HFFc6 (cell line): ENCODE measurements at regions not wholly inside any gene's neighbourhood (a gene's known extent, or its start where the extent isn't known, plus 50 kb on each side); places are given as distances from the start of the nearest gene placed in this dataset.

Source experiments
- DNase-seq: peaks from one replicate; pipeline ENCODE4 v3.0.0-alpha.2; 2018
- H3K27ac Mint-ChIP-seq: 2 replicates; pipeline ENCODE4 v1.8.0; 2020; ENCODE audit warnings: mild to moderate bottlenecking, mixed read lengths
- H3K27me3 Mint-ChIP-seq: 2 replicates; pipeline ENCODE4 v1.8.0; 2021; ENCODE audit warnings: mild to moderate bottlenecking, moderate library complexity, mixed read lengths; ENCODE audit not compliant: insufficient read depth
- H3K36me3 Mint-ChIP-seq: 2 replicates; pipeline ENCODE4 v1.8.0; 2021; ENCODE audit warnings: low read depth, mixed read lengths
- H3K4me1 Mint-ChIP-seq: 2 replicates; pipeline ENCODE4 v1.8.0; 2020; ENCODE audit warnings: low read depth, mixed read lengths
- H3K4me3 Mint-ChIP-seq: 2 replicates; pipeline ENCODE4 v1.8.0; 2020; ENCODE audit warnings: mild to moderate bottlenecking, moderate library complexity, mixed read lengths
- H3K9me3 Mint-ChIP-seq: 2 replicates; pipeline ENCODE4 v1.8.0; 2020; ENCODE audit warnings: mild to moderate bottlenecking, mixed read lengths
- CTCF ChIP-seq: fragments of 200-600 bp; sonication (generic); IDR thresholded peaks from 2 replicates; pipeline ENCODE4 v1.5.0; 2021; ENCODE audit warnings: antibody characterized with exemption, mild to moderate bottlenecking

- no peak for TF ChIP-seq CTCF
- H3K9me3 Mint-ChIP-seq: no peaks in the 10 kb centered on the region
- no peaks in the 10 kb centered on the region for H3K4me1 Mint-ChIP-seq
- no peak overlapping the region for H3K4me3 Mint-ChIP-seq
- H3K27ac Mint-ChIP-seq: no peak overlapping the region
- peaks cover 5% of the 10 kb centered on the region for H3K27me3 Mint-ChIP-seq
- no peaks in the 10 kb centered on the region for H3K36me3 Mint-ChIP-seq
- no peak for DNase-seq
Observed at GRCh38 chr6:22845467-22845866, 276.1 kb downstream of the HDGFL1 start.

GRCh38 chr6:22848121-22848520 lies 278.8 kb downstream of the HDGFL1 start:
- H3K36me3 Mint-ChIP-seq: no peaks in the 10 kb centered on the region
- H3K27ac Mint-ChIP-seq: no peak overlapping the region
- no peaks in the 10 kb centered on the region for H3K9me3 Mint-ChIP-seq
- DNase-seq: no peak
- H3K27me3 Mint-ChIP-seq: peaks cover 5% of the 10 kb centered on the region
- H3K4me1 Mint-ChIP-seq: no peaks in the 10 kb centered on the region
- H3K4me3 Mint-ChIP-seq: no peak overlapping the region
- no peak for TF ChIP-seq CTCF

DNA sequence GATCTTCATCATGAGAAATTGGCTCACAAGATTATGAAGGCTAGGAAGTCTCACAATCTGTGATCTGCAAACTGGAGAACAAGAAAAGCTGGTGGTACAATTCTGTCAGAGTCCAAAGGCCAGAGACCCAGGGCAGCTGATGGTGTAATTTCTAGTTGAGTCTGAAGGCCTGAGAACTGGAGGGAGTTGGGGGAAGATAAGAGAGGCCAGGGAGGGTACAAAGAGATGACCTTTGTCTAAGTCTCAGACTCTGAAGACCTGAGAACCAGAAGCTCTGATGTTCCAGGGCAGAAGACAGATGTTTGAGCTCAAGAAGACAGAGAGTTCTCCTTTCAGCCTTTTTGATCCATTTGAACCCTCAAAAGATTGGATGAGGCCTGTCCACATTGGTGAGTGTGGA lies 280.6 kb downstream of the HDGFL1 start:
- TF ChIP-seq CTCF: no peak
- Mint-ChIP-seq H3K36me3 (no peaks in the 10 kb centered on the region), H3K4me3 (no peak overlapping the region), H3K9me3 (no peaks in the 10 kb centered on the region), H3K27ac (no peak overlapping the region), H3K4me1 (no peaks in the 10 kb centered on the region), H3K27me3 (peaks cover 5% of the 10 kb centered on the region)
- DNase-seq: no peak

DNA sequence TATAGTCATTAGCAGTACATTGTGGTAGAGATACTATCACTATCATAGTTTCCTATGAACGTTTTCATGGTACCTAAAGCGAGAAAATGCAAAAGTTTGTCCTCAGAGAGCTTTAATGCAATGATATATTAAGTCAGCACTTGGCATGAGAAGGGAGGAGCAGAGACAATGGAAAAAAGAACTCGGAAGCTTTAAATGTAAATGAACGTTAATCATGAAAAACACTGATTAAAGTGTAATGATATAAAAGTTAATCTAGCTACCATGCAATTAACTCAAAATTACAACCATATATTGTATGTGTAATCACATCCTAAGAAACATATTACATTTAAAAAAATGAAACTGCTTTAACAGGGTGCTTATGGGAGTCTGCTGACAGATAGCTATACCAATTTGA lies 282.7 kb downstream of the HDGFL1 start:
- no peak overlapping the region for H3K4me3 Mint-ChIP-seq
- DNase-seq: no peak
- H3K27me3 Mint-ChIP-seq: peaks cover under 1% of the 10 kb centered on the region; the same call in 1 of the 2 replicates
- no peaks in the 10 kb centered on the region for H3K36me3 Mint-ChIP-seq
- no peak overlapping the region for H3K27ac Mint-ChIP-seq
- H3K9me3 Mint-ChIP-seq: no peaks in the 10 kb centered on the region
- no peaks in the 10 kb centered on the region for H3K4me1 Mint-ChIP-seq
- no peak for TF ChIP-seq CTCF

DNA sequence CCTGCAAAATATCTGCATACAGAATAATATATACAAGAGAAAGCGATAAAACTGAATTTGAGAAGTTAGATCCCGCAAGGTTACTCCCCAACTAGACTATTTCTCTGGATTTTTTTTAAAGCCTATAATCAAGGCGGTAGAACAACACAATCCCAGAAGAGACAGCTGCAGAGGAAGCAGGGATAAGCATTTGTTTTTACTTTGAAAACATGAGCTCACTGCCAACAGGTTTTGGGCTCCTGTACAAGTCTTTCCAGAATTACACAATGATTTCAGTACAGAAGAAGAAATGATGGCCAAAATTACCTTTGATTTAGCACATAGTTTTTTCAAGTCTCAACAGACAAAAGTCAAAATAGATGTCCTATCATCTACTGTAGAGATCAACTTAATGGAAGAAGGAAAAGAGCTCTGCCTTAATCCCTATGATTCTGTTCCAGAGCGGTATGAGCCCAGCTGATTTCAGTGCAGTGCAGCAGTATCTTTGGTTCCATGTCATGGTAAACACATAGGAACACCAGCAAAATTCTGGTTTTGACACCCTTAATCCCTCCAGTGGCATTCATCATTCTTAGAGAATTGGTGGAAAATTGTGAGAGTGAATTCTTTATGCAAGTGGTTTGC lies 304.3 kb downstream of the HDGFL1 start:
- DNase-seq: no peak
- no peaks in the 10 kb centered on the region for H3K9me3 Mint-ChIP-seq
- H3K27ac Mint-ChIP-seq: no peak overlapping the region

More for the DNA sequence above, 304.3 kb downstream of the HDGFL1 start:
- H3K27me3 Mint-ChIP-seq: no peaks in the 10 kb centered on the region
- peaks cover 34% of the 10 kb centered on the region for H3K4me1 Mint-ChIP-seq
- no peak for TF ChIP-seq CTCF
- no peak overlapping the region for H3K4me3 Mint-ChIP-seq
- H3K36me3 Mint-ChIP-seq: no peaks in the 10 kb centered on the region
